ENCODE measurements at regions not wholly inside any gene's neighbourhood (a gene's known extent, or its start where the extent isn't known, plus 50 kb on each side); places are given as distances from the start of the nearest gene placed in this dataset.

DNA sequence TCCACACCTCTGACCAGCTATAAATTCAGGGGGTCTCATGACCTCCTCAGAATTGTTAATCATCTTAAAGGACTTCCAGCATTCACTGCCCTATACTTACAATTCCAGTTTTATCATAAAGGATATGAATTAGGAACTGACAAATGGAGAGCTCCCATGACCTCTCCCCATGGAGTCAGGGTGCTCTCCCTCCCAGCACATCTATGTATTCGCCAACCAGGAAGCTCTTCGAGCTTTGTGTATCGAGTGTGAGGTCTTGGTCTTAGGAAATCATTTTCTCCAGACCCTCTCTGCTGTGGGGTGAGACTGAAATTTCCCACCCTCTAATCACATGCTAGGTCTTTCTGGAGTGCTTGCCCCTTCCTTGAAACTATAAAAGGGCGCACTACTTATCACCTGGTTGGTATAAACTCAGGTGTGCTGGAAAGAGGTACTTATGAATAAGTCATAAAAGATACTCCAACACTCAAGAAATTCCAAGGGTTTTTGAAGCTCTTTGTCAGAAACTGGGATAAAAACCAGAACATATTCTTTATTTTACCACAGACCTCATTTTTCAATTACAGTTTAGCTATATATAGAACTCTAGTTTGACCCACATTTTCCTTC is 238.4 kb upstream of the OPRM1 start:
- no peak for TF ChIP-seq CTCF (conservative IDR thresholded peaks at IDR 0.05 in 1 of 2, IDR thresholded peaks at IDR 0.05 in 1 of 2; ENCODE audit: low read depth in 1 of 2, low read length in 2 of 2)
- no peak for TF ChIP-seq EZH2 (IDR thresholded peaks at IDR 0.05; ENCODE audit: low read length, missing control alignments)
- Histone ChIP-seq H3K27me3 (ENCODE audit: control insufficient read depth, insufficient read depth, low read length) (no peaks in the 10 kb centered on the region), H3K79me2 (ENCODE audit: control insufficient read depth, insufficient read depth, low read length) (no peaks in the 10 kb centered on the region), H3K27ac (ENCODE audit: insufficient read depth, low read length) (no peak overlapping the region), H3K4me2 (ENCODE audit: extremely low read depth, insufficient read depth, low read length) (no peak overlapping the region), H3K9me3 (ENCODE audit: control insufficient read depth, insufficient read depth, low read depth, low read length) (no peaks in the 10 kb centered on the region), H4K20me1 (ENCODE audit: control insufficient read depth, extremely low read depth, insufficient read depth, low read length) (no peaks in the 10 kb centered on the region), H3K4me3 (replicated peaks in 1 of 4; ENCODE audit: control extremely low read depth in 1 of 4, insufficient read depth in 1 of 4, low read depth in 3 of 4, low read length in 4 of 4) (no peak overlapping the region), H3K36me3 (ENCODE audit: control insufficient read depth, insufficient read depth, low read length) (no peaks in the 10 kb centered on the region), H3K9ac (ENCODE audit: insufficient read depth, low read length) (no peak overlapping the region), H3K4me1 (ENCODE audit: control insufficient read depth, extremely low read depth, insufficient read depth, low read length) (no peaks in the 10 kb centered on the region), H2AFZ (ENCODE audit: low read length) (no peak overlapping the region)
- DNase-seq (ENCODE audit: low read depth in 2 of 2), result no peak

- no peak overlapping the region for H3K9ac ChIP-seq (ENCODE audit: insufficient read depth, low read length)
- H3K27ac ChIP-seq (ENCODE audit: insufficient read depth, low read length), result no peak overlapping the region
- TF ChIP-seq EZH2 (IDR thresholded peaks at IDR 0.05; ENCODE audit: low read length, missing control alignments), result no peak
- no peak for TF ChIP-seq CTCF (conservative IDR thresholded peaks at IDR 0.05 in 1 of 2, IDR thresholded peaks at IDR 0.05 in 1 of 2; ENCODE audit: low read depth in 1 of 2, low read length in 2 of 2)
- H3K9me3 ChIP-seq (ENCODE audit: control insufficient read depth, insufficient read depth, low read depth, low read length), result no peaks in the 10 kb centered on the region
- H2AFZ ChIP-seq (ENCODE audit: low read length), result no peak overlapping the region
- no peaks in the 10 kb centered on the region for H3K27me3 ChIP-seq (ENCODE audit: control insufficient read depth, insufficient read depth, low read length)
- DNase-seq (ENCODE audit: low read depth in 2 of 2), result peak; percentile 63 to 71
- H3K4me2 ChIP-seq (ENCODE audit: extremely low read depth, insufficient read depth, low read length), result no peak overlapping the region
- H4K20me1 ChIP-seq (ENCODE audit: control insufficient read depth, extremely low read depth, insufficient read depth, low read length), result no peaks in the 10 kb centered on the region
- no peaks in the 10 kb centered on the region for H3K36me3 ChIP-seq (ENCODE audit: control insufficient read depth, insufficient read depth, low read length)
- H3K79me2 ChIP-seq (ENCODE audit: control insufficient read depth, insufficient read depth, low read length), result no peaks in the 10 kb centered on the region
- H3K4me3 ChIP-seq (replicated peaks in 1 of 4; ENCODE audit: control extremely low read depth in 1 of 4, insufficient read depth in 1 of 4, low read depth in 3 of 4, low read length in 4 of 4), result no peak overlapping the region
- no peaks in the 10 kb centered on the region for H3K4me1 ChIP-seq (ENCODE audit: control insufficient read depth, extremely low read depth, insufficient read depth, low read length)
These were observed 248.1 kb upstream of the OPRM1 start for GRCh38 chr6:153790876-153791473.

DNA sequence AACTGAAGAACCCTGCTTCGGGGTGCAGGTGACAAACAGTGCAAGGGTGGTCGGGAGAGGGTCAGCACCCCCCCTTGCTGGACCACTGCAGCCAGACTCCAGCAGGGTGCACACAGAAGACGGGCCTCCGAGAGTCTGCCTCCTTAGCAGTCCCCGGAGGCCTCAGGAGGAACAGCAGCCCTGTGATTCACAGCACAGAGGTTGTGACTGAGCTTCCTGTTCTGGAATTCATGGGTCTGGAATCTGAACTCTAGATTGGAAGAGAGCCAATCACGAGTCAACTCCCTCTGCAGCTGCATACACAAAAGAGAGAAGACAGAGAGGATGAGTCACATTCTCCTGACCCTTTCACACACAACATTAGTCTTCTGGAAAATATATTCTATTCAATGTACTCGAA is 249.0 kb upstream of the OPRM1 start:
- Histone ChIP-seq H3K4me2 (ENCODE audit: extremely low read depth, insufficient read depth, low read length) (no peak overlapping the region), H3K36me3 (ENCODE audit: control insufficient read depth, insufficient read depth, low read length) (no peaks in the 10 kb centered on the region), H3K27ac (ENCODE audit: insufficient read depth, low read length) (no peak overlapping the region), H2AFZ (ENCODE audit: low read length) (no peak overlapping the region), H4K20me1 (ENCODE audit: control insufficient read depth, extremely low read depth, insufficient read depth, low read length) (no peaks in the 10 kb centered on the region), H3K4me1 (ENCODE audit: control insufficient read depth, extremely low read depth, insufficient read depth, low read length) (no peaks in the 10 kb centered on the region), H3K4me3 (replicated peaks in 1 of 4; ENCODE audit: control extremely low read depth in 1 of 4, insufficient read depth in 1 of 4, low read depth in 3 of 4, low read length in 4 of 4) (no peak overlapping the region), H3K27me3 (ENCODE audit: control insufficient read depth, insufficient read depth, low read length) (no peaks in the 10 kb centered on the region), H3K9ac (ENCODE audit: insufficient read depth, low read length) (no peak overlapping the region), H3K79me2 (ENCODE audit: control insufficient read depth, insufficient read depth, low read length) (no peaks in the 10 kb centered on the region), H3K9me3 (ENCODE audit: control insufficient read depth, insufficient read depth, low read depth, low read length) (no peaks in the 10 kb centered on the region)
- DNase-seq (ENCODE audit: low read depth in 2 of 2), result peak; percentile 88 to 89
- TF ChIP-seq EZH2 (IDR thresholded peaks at IDR 0.05; ENCODE audit: low read length, missing control alignments) (no peak), CTCF (conservative IDR thresholded peaks at IDR 0.05 in 1 of 2, IDR thresholded peaks at IDR 0.05 in 1 of 2; ENCODE audit: low read depth in 1 of 2, low read length in 2 of 2) (peak in 1 of 2 donors; percentile 15)

Data from fibroblast of lung (primary cell).